Spleen (tissue), 7 donors: ENCODE measurements at regions not wholly inside any gene's neighbourhood (a gene's known extent, or its start where the extent isn't known, plus 50 kb on each side); places are given as distances from the start of the nearest gene placed in this dataset.

Experiments
- POLR2A ChIP-seq, 3 donors: fragments of 450-650 bp; IDR thresholded peaks; one replicate each; pipeline ENCODE4 v1.5.1; 2017; ENCODE audit warnings: antibody characterized with exemption in 3 of 3, mild to moderate bottlenecking in 1 of 3
- TF ChIP-seq, protein P1 (sequence below), 11 experiments: fragments of 200-600 bp in 7 of 11; fragments of 450-650 bp in 4 of 11; sonication (generic) in 4 of 11; IDR thresholded peaks in 8 of 11; conservative IDR thresholded peaks in 3 of 11; 1 replicate in 7 of 11; 2 replicates in 4 of 11; pipeline versions ENCODE4 v1.4.0 to v1.8.0; 2016 to 2021; ENCODE audit warnings: antibody characterized with exemption in 11 of 11, inconsistent platforms in 4 of 11, mild to moderate bottlenecking in 1 of 11
- donor health status: DM: no; HTN: no; CAD: no; lungs with moderate emphysema.
- donor health status: DM: no; HTN: no; CAD: no.
- donor health status: DM: no; HTN: no; CAD: no.

GRCh38 chr16:66003201-66003600 is 363.3 kb upstream of the CDH5 start:
- TF ChIP-seq, protein P1, sequence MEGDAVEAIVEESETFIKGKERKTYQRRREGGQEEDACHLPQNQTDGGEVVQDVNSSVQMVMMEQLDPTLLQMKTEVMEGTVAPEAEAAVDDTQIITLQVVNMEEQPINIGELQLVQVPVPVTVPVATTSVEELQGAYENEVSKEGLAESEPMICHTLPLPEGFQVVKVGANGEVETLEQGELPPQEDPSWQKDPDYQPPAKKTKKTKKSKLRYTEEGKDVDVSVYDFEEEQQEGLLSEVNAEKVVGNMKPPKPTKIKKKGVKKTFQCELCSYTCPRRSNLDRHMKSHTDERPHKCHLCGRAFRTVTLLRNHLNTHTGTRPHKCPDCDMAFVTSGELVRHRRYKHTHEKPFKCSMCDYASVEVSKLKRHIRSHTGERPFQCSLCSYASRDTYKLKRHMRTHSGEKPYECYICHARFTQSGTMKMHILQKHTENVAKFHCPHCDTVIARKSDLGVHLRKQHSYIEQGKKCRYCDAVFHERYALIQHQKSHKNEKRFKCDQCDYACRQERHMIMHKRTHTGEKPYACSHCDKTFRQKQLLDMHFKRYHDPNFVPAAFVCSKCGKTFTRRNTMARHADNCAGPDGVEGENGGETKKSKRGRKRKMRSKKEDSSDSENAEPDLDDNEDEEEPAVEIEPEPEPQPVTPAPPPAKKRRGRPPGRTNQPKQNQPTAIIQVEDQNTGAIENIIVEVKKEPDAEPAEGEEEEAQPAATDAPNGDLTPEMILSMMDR (IDR thresholded peaks at IDR 0.05 in 8 of 11, conservative IDR thresholded peaks at IDR 0.05 in 3 of 11) = no peak
- TF ChIP-seq POLR2A (IDR thresholded peaks at IDR 0.05) = no peak
